Right atrium auricular region (tissue), 2 donors: ENCODE measurements at regions not wholly inside any gene's neighbourhood (a gene's known extent, or its start where the extent isn't known, plus 50 kb on each side); places are given as distances from the start of the nearest gene placed in this dataset.
"Not testable (repeated sequence)": the region's sequence is repeated elsewhere in the genome, so short reads cannot be mapped to it uniquely, and the experiment has no call there.

Experiments
- DNase-seq: peaks from one replicate; pipeline ENCODE4 v3.0.0-alpha.2; 2019; ENCODE audit warnings: low spot score
- H3K27ac ChIP-seq, 2 donors: fragments of 200-600 bp; sonication (generic); 1 replicate in 1 of 2; 2 replicates in 1 of 2; pipeline ENCODE4 v1.5.1; 2016 to 2019
- H3K27me3 ChIP-seq, 2 donors: fragments of 200-600 bp; sonication (generic); one replicate each; pipeline versions ENCODE4 v1.5.1 to v1.6.0; 2017 to 2019
- H3K36me3 ChIP-seq: fragments of 200-600 bp; sonication (generic); one replicate; pipeline ENCODE4 v1.5.1; 2016
- H3K4me1 ChIP-seq, 2 donors: fragments of 200-600 bp; sonication (generic); one replicate each; pipeline versions ENCODE4 v1.5.1 to v1.6.0; 2017 to 2019
- H3K4me3 ChIP-seq, 2 donors: fragments of 200-600 bp; sonication (generic); 1 replicate in 1 of 2; 2 replicates in 1 of 2; pipeline ENCODE4 v1.5.1; 2017 to 2019; ENCODE audit warnings: mild to moderate bottlenecking in 1 of 2, moderate library complexity in 1 of 2
- H3K9me3 ChIP-seq, 2 donors: fragments of 200-600 bp; sonication (generic); one replicate each; pipeline ENCODE4 v1.5.1; 2019
- CTCF ChIP-seq, 2 donors: fragments of 200-600 bp; sonication (generic); IDR thresholded peaks; one replicate each; pipeline ENCODE4 v1.5.1; 2019; ENCODE audit warnings: antibody characterized with exemption in 2 of 2

GRCh38 chr3:26012241-26012745, 222.4 kb downstream of the OXSM start:
- no peak overlapping the region for H3K27ac ChIP-seq
- H3K36me3 ChIP-seq = no peaks in the 10 kb centered on the region
- H3K9me3 ChIP-seq = no peaks in the 10 kb centered on the region
- no peak for TF ChIP-seq CTCF (IDR thresholded peaks at IDR 0.05)
- no peaks in the 10 kb centered on the region for H3K4me1 ChIP-seq
- no peaks in the 10 kb centered on the region for H3K27me3 ChIP-seq
- no peak for DNase-seq
- H3K4me3 ChIP-seq = no peak overlapping the region

- no peak overlapping the region for H3K4me3 ChIP-seq
- no peaks in the 10 kb centered on the region for H3K9me3 ChIP-seq
- no peaks in the 10 kb centered on the region for H3K36me3 ChIP-seq
- DNase-seq = no peak
- H3K27me3 ChIP-seq = no peaks in the 10 kb centered on the region
- TF ChIP-seq CTCF (IDR thresholded peaks at IDR 0.05) = no peak
- H3K4me1 ChIP-seq = no peaks in the 10 kb centered on the region
- H3K27ac ChIP-seq = no peak overlapping the region
Observed at GRCh38 chr3:26015752-26016151, 225.9 kb downstream of the OXSM start.

- DNase-seq = no peak
- Histone ChIP-seq H3K27ac (no peak overlapping the region), H3K4me3 (no peak overlapping the region), H3K27me3 (no peaks in the 10 kb centered on the region), H3K36me3 (no peaks in the 10 kb centered on the region), H3K9me3 (no peaks in the 10 kb centered on the region), H3K4me1 (no peaks in the 10 kb centered on the region)
- no peak for TF ChIP-seq CTCF (IDR thresholded peaks at IDR 0.05)
Observed at GRCh38 chr3:26018889-26019288, 229.0 kb downstream of the OXSM start.

GRCh38 chr3:26024206-26024605, 234.3 kb downstream of the OXSM start:
- H3K4me1 ChIP-seq, H3K4me3 ChIP-seq, H3K27ac ChIP-seq, H3K36me3 ChIP-seq, DNase-seq, H3K9me3 ChIP-seq, H3K27me3 ChIP-seq: not testable (repeated sequence)

- H3K27me3 ChIP-seq = no peaks in the 10 kb centered on the region
- no peak for DNase-seq
- no peaks in the 10 kb centered on the region for H3K4me1 ChIP-seq
- no peaks in the 10 kb centered on the region for H3K36me3 ChIP-seq
- H3K27ac ChIP-seq = no peak overlapping the region
- H3K9me3 ChIP-seq = peaks cover 0 to 12% of the 10 kb centered on the region in 2 donors
- TF ChIP-seq CTCF (IDR thresholded peaks at IDR 0.05) = no peak
- H3K4me3 ChIP-seq = no peak overlapping the region
Observed at GRCh38 chr3:26029321-26029720, 239.4 kb downstream of the OXSM start.

- H3K27me3 ChIP-seq, DNase-seq, H3K4me1 ChIP-seq, H3K27ac ChIP-seq, H3K9me3 ChIP-seq, H3K4me3 ChIP-seq, H3K36me3 ChIP-seq: not testable (repeated sequence)
Observed at GRCh38 chr3:26042126-26042525, 252.2 kb downstream of the OXSM start.

GRCh38 chr3:26049951-26050350, 260.1 kb downstream of the OXSM start:
- no peaks in the 10 kb centered on the region for H3K4me1 ChIP-seq
- no peak for DNase-seq
- no peaks in the 10 kb centered on the region for H3K9me3 ChIP-seq
- H3K27ac ChIP-seq = no peak overlapping the region
- no peak for TF ChIP-seq CTCF (IDR thresholded peaks at IDR 0.05)
- H3K4me3 ChIP-seq = no peak overlapping the region
- no peaks in the 10 kb centered on the region for H3K27me3 ChIP-seq
- H3K36me3 ChIP-seq = no peaks in the 10 kb centered on the region
